HCT116 (cell line): ENCODE measurements at regions not wholly inside any gene's neighbourhood (a gene's known extent, or its start where the extent isn't known, plus 50 kb on each side); places are given as distances from the start of the nearest gene placed in this dataset.

Source experiments
- ATAC-seq: fragments of 200-7000 bp; cut with Tn5 transposase; 2 replicates; pipeline ENCODE4 v1.9.1; 2020; ENCODE audit warnings: mild to moderate bottlenecking, moderate library complexity
- BruUV-seq: library from RNA; stranded (reverse); fragments of 400-500 nt; replicated peaks from 2 replicates; lab custom pipeline; 2021; lab: Mats Ljungman, UMichigan
- CTCF ChIA-PET: fragments of 300-600 bp; sonication (Branson Sonifier 250); formaldehyde crosslinking; loops from one replicate; lab custom pipeline; 2021; ENCODE audit warnings: antibody characterized with exemption; lab: Charles Lee
- POLR2A ChIA-PET: fragments of 300-600, 350-600 bp; sonication (Branson Sonifier 250); formaldehyde crosslinking; loops from one replicate; lab custom pipeline; 2021; ENCODE audit warnings: antibody characterized with exemption; lab: Charles Lee
- RAD21 ChIA-PET, 2 experiments: fragments of 300-600 bp; sonication (Branson Sonifier 250); formaldehyde crosslinking; loops; one replicate each; lab custom pipeline; 2023; ENCODE audit warnings: low total read pairs in 2 of 2; ENCODE audit not compliant: uncharacterized antibody in 2 of 2, unreplicated experiment in 2 of 2, low non-redundant PET in 1 of 2; lab: Charles Lee
- DNase-seq: peaks from one replicate; pipeline ENCODE4 v3.0.0-alpha.2; 2010; ENCODE audit warnings: low read depth, low spot score
- H2AFZ ChIP-seq: fragments of 200-600 bp; shearing (Covaris generic), sonication (generic); 2 replicates; pipeline ENCODE4 v1.6.1; 2017; ENCODE audit warnings: low read depth, mixed run types, mixed read lengths, antibody characterized with exemption, low read length; ENCODE audit not compliant: poor library complexity, severe bottlenecking
- H3K27ac ChIP-seq: 2 replicates; pipeline ENCODE4 v1.5.1; 2012; ENCODE audit warnings: low read depth, low read length
- H3K27me3 ChIP-seq: fragments of 200-600 bp; sonication (generic); 2 replicates; pipeline ENCODE4 v1.6.1; 2016; ENCODE audit warnings: mixed run types, low read length, mixed read lengths; ENCODE audit not compliant: insufficient read depth
- H3K36me3 ChIP-seq, 2 experiments: fragments of 200-500 bp in 1 of 2; fragments of 200-600 bp in 1 of 2; sonication (Bioruptor generic) in 1 of 2; sonication (generic) in 1 of 2; 2 replicates each; pipeline versions ENCODE4 v1.5.1 to v1.6.1; 2014 to 2016; ENCODE audit warnings: low read length in 2 of 2, inconsistent platforms in 1 of 2, mixed read lengths in 1 of 2, mixed run types in 1 of 2; ENCODE audit not compliant: insufficient read depth in 2 of 2, control insufficient read depth in 1 of 2
- H3K4me1 ChIP-seq, 2 experiments: fragments of 200-600 bp in 1 of 2; sonication (generic) in 1 of 2; 2 replicates each; pipeline versions ENCODE4 v1.5.1 to v1.6.1; 2012 to 2017; ENCODE audit warnings: low read length in 2 of 2, inconsistent platforms in 1 of 2, mild to moderate bottlenecking in 1 of 2, mixed read lengths in 1 of 2, mixed run types in 1 of 2, moderate library complexity in 1 of 2; ENCODE audit not compliant: insufficient read depth in 2 of 2, control insufficient read depth in 1 of 2
- H3K4me2 ChIP-seq: fragments of 200-600 bp; sonication (generic); 2 replicates; pipeline ENCODE4 v1.6.1; 2017; ENCODE audit warnings: mixed run types, low read length, mixed read lengths
- H3K4me3 ChIP-seq, 2 experiments: fragments of 200-600 bp in 1 of 2; sonication (generic) in 1 of 2; replicated peaks in 1 of 2; 2 replicates each; pipeline ENCODE4 v1.5.1; 2011 to 2016; ENCODE audit warnings: low read length in 2 of 2, control low read depth in 1 of 2, low read depth in 1 of 2, mild to moderate bottlenecking in 1 of 2, mixed read lengths in 1 of 2, mixed run types in 1 of 2
- H3K79me2 ChIP-seq: fragments of 200-600 bp; sonication (generic); 2 replicates; pipeline ENCODE4 v1.6.1; 2017; ENCODE audit warnings: mild to moderate bottlenecking, mixed run types, low read length, moderate library complexity, mixed read lengths; ENCODE audit not compliant: insufficient read depth
- H3K9ac ChIP-seq: fragments of 200-600 bp; sonication (generic); 2 replicates; pipeline ENCODE4 v1.6.1; 2016; ENCODE audit warnings: low read length, mixed read lengths
- H3K9me2 ChIP-seq: fragments of 200-600 bp; sonication (generic), shearing (Covaris generic); 2 replicates; pipeline ENCODE4 v1.6.1; 2017; ENCODE audit warnings: mixed run types, mild to moderate bottlenecking, moderate library complexity; ENCODE audit not compliant: insufficient read depth
- H3K9me3 ChIP-seq, 2 experiments: fragments of 200-500 bp in 1 of 2; fragments of 200-600 bp in 1 of 2; sonication (Bioruptor generic) in 1 of 2; sonication (generic) in 1 of 2; 2 replicates each; pipeline ENCODE4 v1.6.1; 2014 to 2017; ENCODE audit warnings: low read length in 2 of 2, mixed read lengths in 2 of 2, inconsistent platforms in 1 of 2, low read depth in 1 of 2, mild to moderate bottlenecking in 1 of 2, mixed run types in 1 of 2, moderate library complexity in 1 of 2; ENCODE audit not compliant: control insufficient read depth in 1 of 2, insufficient read depth in 1 of 2
- H4K20me1 ChIP-seq: fragments of 200-600 bp; sonication (generic), shearing (Covaris generic); 2 replicates; pipeline ENCODE4 v1.6.1; 2017; ENCODE audit warnings: mixed run types, mild to moderate bottlenecking, moderate library complexity; ENCODE audit not compliant: insufficient read depth
- ATF3 ChIP-seq: IDR thresholded peaks from 2 replicates; pipeline ENCODE4 v1.6.1; 2012
- CBX3 ChIP-seq: IDR thresholded peaks from 2 replicates; pipeline ENCODE4 v1.6.1; 2012; ENCODE audit warnings: low read depth
- CEBPB ChIP-seq: IDR thresholded peaks from 2 replicates; pipeline ENCODE4 v1.6.1; 2012; ENCODE audit warnings: low read depth
- EGR1 ChIP-seq: IDR thresholded peaks from 2 replicates; pipeline ENCODE4 v1.6.1; 2012; ENCODE audit warnings: low read depth
- ELF1 ChIP-seq: IDR thresholded peaks from 2 replicates; pipeline ENCODE4 v1.6.1; 2012; ENCODE audit warnings: low read depth, borderline replicate concordance
- JUND ChIP-seq: IDR thresholded peaks from 2 replicates; pipeline ENCODE4 v1.6.1; 2012
- RAD21 ChIP-seq: IDR thresholded peaks from 2 replicates; pipeline ENCODE4 v1.6.1; 2012; ENCODE audit warnings: low read depth, mild to moderate bottlenecking
- SP1 ChIP-seq: IDR thresholded peaks from 2 replicates; pipeline ENCODE4 v1.6.1; 2012; ENCODE audit warnings: low read depth
- TCF7L2 ChIP-seq: IDR thresholded peaks from 2 replicates; pipeline ENCODE4 v1.7.0; 2011; ENCODE audit warnings: borderline replicate concordance, inconsistent platforms; ENCODE audit not compliant: insufficient read depth, insufficient read length; ENCODE audit errors: extremely low read depth
- ZBTB33 ChIP-seq: IDR thresholded peaks from 2 replicates; pipeline ENCODE4 v1.6.1; 2011; ENCODE audit warnings: mild to moderate bottlenecking, low read length, moderate library complexity; ENCODE audit not compliant: insufficient replicate concordance; ENCODE audit errors: extremely low read depth
- ZNF274 ChIP-seq: fragments of 200-500 bp; sonication (Bioruptor generic); IDR thresholded peaks from 2 replicates; pipeline ENCODE4 v1.6.1; 2014; ENCODE audit warnings: mild to moderate bottlenecking, low read depth, low read length, inconsistent platforms
- intact Hi-C: fragments of 100-400 bp; cut with micrococcal nuclease; formaldehyde crosslinking; loops from 2 replicates; pipeline ENCODE4 v1.10.0; 2022

DNA sequence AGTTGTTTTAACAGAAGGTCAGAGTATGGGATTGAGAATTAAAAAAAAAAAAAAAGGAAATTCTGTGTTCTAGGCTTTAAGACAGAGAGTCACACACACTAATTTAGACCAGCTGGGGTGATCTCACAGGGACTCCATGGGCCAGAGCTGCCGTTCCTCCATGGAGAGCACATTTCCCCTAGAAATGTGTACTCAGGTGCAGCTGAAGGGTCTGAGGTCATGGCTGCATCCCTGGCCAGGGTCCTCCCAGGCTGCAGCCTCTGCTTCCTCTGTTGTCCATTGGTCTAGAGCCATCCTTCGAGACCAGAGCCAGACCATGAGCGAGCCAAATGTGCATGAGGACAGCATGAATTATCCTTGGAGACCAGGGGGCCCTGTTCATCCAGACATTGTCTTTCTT is 190.1 kb upstream of the TNP1 start:
- POLR2A ChIA-PET: no interaction called here
- RAD21 ChIA-PET: no interaction called here
- Histone ChIP-seq H4K20me1 (no peaks in the 10 kb centered on the region), H3K4me2 (no peak overlapping the region), H3K36me3 (no peaks in the 10 kb centered on the region), H3K9ac (no peak overlapping the region), H3K79me2 (no peaks in the 10 kb centered on the region), H3K4me1 (no peaks in the 10 kb centered on the region), H2AFZ (no peak overlapping the region), H3K27ac (no peak overlapping the region), H3K9me3 (no peaks in the 10 kb centered on the region), H3K27me3 (peaks cover 45% of the 10 kb centered on the region), H3K9me2 (no peaks in the 10 kb centered on the region), H3K4me3 (no peak overlapping the region)
- no TSS peak for BruUV-seq
- DNase-seq (no peak), ATAC-seq (no peak)
- intact Hi-C loops: no loop called here
- no peak for TF ChIP-seq ZNF274
- no peak for TF ChIP-seq TCF7L2
- TF ChIP-seq EGR1: no peak
- TF ChIP-seq ELF1: no peak
- no peak for TF ChIP-seq ATF3
- TF ChIP-seq CEBPB: no peak
- TF ChIP-seq JUND: no peak
- TF ChIP-seq ZBTB33: no peak
- no peak for TF ChIP-seq CBX3
- TF ChIP-seq RAD21: no peak
- TF ChIP-seq SP1: no peak
- CTCF ChIA-PET: no interaction called here
